GM23248 (cell line): ENCODE measurements at regions not wholly inside any gene's neighbourhood (a gene's known extent, or its start where the extent isn't known, plus 50 kb on each side); places are given as distances from the start of the nearest gene placed in this dataset.

ENCODE experiments used
- DNase-seq: peaks from one replicate; pipeline ENCODE4 v3.0.0-alpha.2; 2015
- H2AFZ ChIP-seq: fragments of 200-600 bp; sonication (generic); 2 replicates; pipeline ENCODE4 v1.6.1; 2016; ENCODE audit warnings: antibody characterized with exemption
- H3F3A ChIP-seq: fragments of 200-600 bp; sonication (generic); 2 replicates; pipeline ENCODE4 v1.6.1; 2016; ENCODE audit warnings: mild to moderate bottlenecking, antibody characterized with exemption, mixed run types; ENCODE audit not compliant: insufficient read depth
- H3K27ac ChIP-seq: fragments of 200-600 bp; sonication (generic); 2 replicates; pipeline ENCODE4 v1.5.1; 2016; ENCODE audit warnings: mild to moderate bottlenecking
- H3K27me3 ChIP-seq: fragments of 200-600 bp; sonication (generic); replicated peaks from 2 replicates; pipeline ENCODE4 v1.6.1; 2016; ENCODE audit warnings: mild to moderate bottlenecking; ENCODE audit not compliant: insufficient read depth
- H3K36me3 ChIP-seq: fragments of 200-600 bp; sonication (generic); 2 replicates; pipeline ENCODE4 v1.6.1; 2016; ENCODE audit warnings: low read depth, mild to moderate bottlenecking
- H3K4me1 ChIP-seq: fragments of 200-600 bp; sonication (generic); 2 replicates; pipeline ENCODE4 v1.6.1; 2016; ENCODE audit warnings: mild to moderate bottlenecking; ENCODE audit not compliant: insufficient read depth
- H3K4me2 ChIP-seq: fragments of 200-600 bp; sonication (generic); one replicate; pipeline ENCODE4 v1.6.1; 2016; ENCODE audit warnings: mild to moderate bottlenecking; ENCODE audit not compliant: unreplicated experiment
- H3K4me3 ChIP-seq: fragments of 200-600 bp; sonication (generic); 2 replicates; pipeline ENCODE4 v1.5.1; 2016; ENCODE audit warnings: mild to moderate bottlenecking
- H3K79me2 ChIP-seq: fragments of 200-600 bp; sonication (generic); 2 replicates; pipeline ENCODE4 v1.6.1; 2016; ENCODE audit warnings: mild to moderate bottlenecking; ENCODE audit not compliant: insufficient read depth
- H3K9ac ChIP-seq: fragments of 200-600 bp; sonication (generic); 2 replicates; pipeline ENCODE4 v1.6.1; 2016; ENCODE audit warnings: mild to moderate bottlenecking
- H3K9me2 ChIP-seq: fragments of 200-600 bp; sonication (generic); 2 replicates; pipeline ENCODE4 v1.6.1; 2016; ENCODE audit warnings: mixed run types, mild to moderate bottlenecking, moderate library complexity; ENCODE audit not compliant: insufficient read depth
- H3K9me3 ChIP-seq: fragments of 200-600 bp; sonication (generic); one replicate; pipeline ENCODE4 v1.6.1; 2017; ENCODE audit warnings: low read depth
- H4K20me1 ChIP-seq: fragments of 200-600 bp; sonication (generic); 2 replicates; pipeline ENCODE4 v1.6.0; 2016; ENCODE audit not compliant: insufficient read depth
- EZH2 ChIP-seq: fragments of 200-600 bp; sonication (generic); IDR thresholded peaks from 2 replicates; pipeline ENCODE4 v1.6.1; 2018; ENCODE audit warnings: antibody characterized with exemption, mild to moderate bottlenecking; ENCODE audit not compliant: insufficient read depth, poor library complexity, severe bottlenecking
- EZH2phosphoT487 ChIP-seq: fragments of 200-600 bp; sonication (generic); IDR thresholded peaks from 2 replicates; pipeline ENCODE4 v1.6.1; 2018; ENCODE audit warnings: antibody characterized with exemption, moderate library complexity, mild to moderate bottlenecking, low read depth; ENCODE audit not compliant: insufficient read depth
- WGBS, 2 experiments: methylation state at CpG; one replicate each; pipeline ENCODE4 v1.1.6; 2015 to 2017; ENCODE audit warnings: low lambda C conversion rate in 2 of 2, low coverage in 1 of 2; ENCODE audit errors: missing lambda C conversion rate in 2 of 2; 5-methylcytosine and 5-hydroxymethylcytosine counted together
- in situ Hi-C: fragments of 300-500 bp; cut with MboI; formaldehyde crosslinking; loops from 2 replicates; pipeline ENCODE4 v1.15.0; 2020

- in situ Hi-C loops = loop anchor here (10.0 to 25.0 kb wide), 3 partner anchors 280 to 922 kb away; partner anchors contain the start of gene VCAN
- no peaks in the 10 kb centered on the region for H3K79me2 ChIP-seq
- H3K9me3 ChIP-seq = no peaks in the 10 kb centered on the region
- no peaks in the 10 kb centered on the region for H3K9me2 ChIP-seq
- H3F3A ChIP-seq = no peaks in the 10 kb centered on the region
- TF ChIP-seq EZH2 = no peak
- no peak for TF ChIP-seq EZH2phosphoT487
- no peak overlapping the region for H3K27ac ChIP-seq
- H4K20me1 ChIP-seq = no peaks in the 10 kb centered on the region
- DNase-seq = no peak
- no peaks in the 10 kb centered on the region for H3K4me1 ChIP-seq
- H3K9ac ChIP-seq = no peak overlapping the region
- no peak overlapping the region for H2AFZ ChIP-seq
- H3K36me3 ChIP-seq = no peaks in the 10 kb centered on the region
- WGBS, 2 experiments = 88 to 93% methylated on average over 3 of the region's 3 CpGs
- H3K4me2 ChIP-seq = no peak overlapping the region
- no peak overlapping the region for H3K4me3 ChIP-seq
- peaks cover 4% of the 10 kb centered on the region; the same call in 1 of the 2 replicates for H3K27me3 ChIP-seq
Measured at GRCh38 chr5:82642313-82642712, 364.2 kb upstream of the RPS23 start.

GRCh38 chr5:82641331-82642003, 363.3 kb upstream of the RPS23 start:
- H3K79me2 ChIP-seq = no peaks in the 10 kb centered on the region
- H3K9me2 ChIP-seq = no peaks in the 10 kb centered on the region
- H3K4me2 ChIP-seq = no peak overlapping the region
- H3K27ac ChIP-seq = no peak overlapping the region
- no peak overlapping the region for H3K4me3 ChIP-seq
- peak; percentile 84 for DNase-seq
- H4K20me1 ChIP-seq = no peaks in the 10 kb centered on the region
- 16 to 21% methylated on average over 4 of the region's 4 CpGs for WGBS, 2 experiments
- no peak overlapping the region for H3K9ac ChIP-seq
- no peaks in the 10 kb centered on the region for H3K9me3 ChIP-seq
- in situ Hi-C loops = loop anchor here (10.0 to 25.0 kb wide), 3 partner anchors 279 to 923 kb away; partner anchors contain the start of gene VCAN
- H3K36me3 ChIP-seq = no peaks in the 10 kb centered on the region
- H3K4me1 ChIP-seq = no peaks in the 10 kb centered on the region
- no peaks in the 10 kb centered on the region for H3F3A ChIP-seq
- H2AFZ ChIP-seq = no peak overlapping the region
- peaks cover 3% of the 10 kb centered on the region; the same call in 1 of the 2 replicates for H3K27me3 ChIP-seq
- TF ChIP-seq EZH2 = no peak
- no peak for TF ChIP-seq EZH2phosphoT487

- DNase-seq = peak; percentile 1
Measured at GRCh38 chr5:82640916-82641315, 362.8 kb upstream of the RPS23 start.

GRCh38 chr5:82639393-82640144, 361.4 kb upstream of the RPS23 start:
- no peaks in the 10 kb centered on the region for H4K20me1 ChIP-seq
- no peak overlapping the region for H2AFZ ChIP-seq
- TF ChIP-seq EZH2 (no peak), EZH2phosphoT487 (no peak)
- WGBS, 2 experiments = 49 to 53% methylated on average over 2 of the region's 2 CpGs
- H3K4me1 ChIP-seq = peaks cover 12% of the 10 kb centered on the region
- H3K79me2 ChIP-seq = no peaks in the 10 kb centered on the region
- in situ Hi-C loops = loop anchor here (10.0 to 25.0 kb wide), 3 partner anchors 277 to 925 kb away; partner anchors contain the start of gene VCAN
- peaks cover 9% of the 10 kb centered on the region; the same call in 1 of the 2 replicates for H3F3A ChIP-seq
- no peak overlapping the region for H3K9ac ChIP-seq
- no peaks in the 10 kb centered on the region for H3K9me2 ChIP-seq
- no peaks in the 10 kb centered on the region for H3K27me3 ChIP-seq
- H3K27ac ChIP-seq = no peak overlapping the region
- no peak overlapping the region for H3K4me2 ChIP-seq
- no peaks in the 10 kb centered on the region for H3K36me3 ChIP-seq
- H3K4me3 ChIP-seq = no peak overlapping the region
- DNase-seq = no peak
- no peaks in the 10 kb centered on the region for H3K9me3 ChIP-seq

More at GRCh38 chr5:82640916-82641315, 362.8 kb upstream of the RPS23 start:
- no peaks in the 10 kb centered on the region for H3K9me2 ChIP-seq
- H3K27me3 ChIP-seq = no peaks in the 10 kb centered on the region
- H3K79me2 ChIP-seq = no peaks in the 10 kb centered on the region
- H3K4me1 ChIP-seq = peaks cover 3% of the 10 kb centered on the region
- H4K20me1 ChIP-seq = no peaks in the 10 kb centered on the region
- WGBS, 2 experiments = 34 to 36% methylated on average over 3 of the region's 3 CpGs
- H3F3A ChIP-seq = 0 out of 2 replicates have a peak, but pooled peaks cover under 1% of the 10 kb centered on the region
- no peak overlapping the region for H3K4me2 ChIP-seq
- in situ Hi-C loops = loop anchor here (10.0 to 25.0 kb wide), 3 partner anchors 279 to 924 kb away; partner anchors contain the start of gene VCAN
- H2AFZ ChIP-seq = no peak overlapping the region
- no peak overlapping the region for H3K4me3 ChIP-seq
- H3K27ac ChIP-seq = no peak overlapping the region
- H3K36me3 ChIP-seq = no peaks in the 10 kb centered on the region
- TF ChIP-seq EZH2phosphoT487 (no peak), EZH2 (no peak)
- no peaks in the 10 kb centered on the region for H3K9me3 ChIP-seq
- H3K9ac ChIP-seq = no peak overlapping the region
